Upper lobe of left lung (tissue), 6 donors: ENCODE measurements at regions not wholly inside any gene's neighbourhood (a gene's known extent, or its start where the extent isn't known, plus 50 kb on each side); places are given as distances from the start of the nearest gene placed in this dataset.
"Not testable (repeated sequence)": the region's sequence is repeated elsewhere in the genome, so short reads cannot be mapped to it uniquely, and the experiment has no call there.

ENCODE experiments used
- ATAC-seq, 2 donors: fragments of 200-7000 bp; cut with Tn5 transposase; one replicate each; pipeline ENCODE4 v1.9.1; 2022; ENCODE audit warnings: mild to moderate bottlenecking in 2 of 2, moderate library complexity in 2 of 2; ENCODE audit not compliant: low FRiP score in 2 of 2
- DNase-seq, 2 donors: peaks; one replicate each; pipeline ENCODE4 v3.0.0-alpha.2; 2019 to 2020
- H3K27ac ChIP-seq, 4 donors: fragments of 200-600 bp; sonication (generic); one replicate each; pipeline ENCODE4 v1.5.1; 2016 to 2019
- H3K27me3 ChIP-seq, 4 donors: fragments of 200-600 bp; sonication (generic); one replicate each; pipeline ENCODE4 v1.5.1; 2017 to 2019
- H3K36me3 ChIP-seq, 4 donors: fragments of 200-600 bp; sonication (generic); one replicate each; pipeline ENCODE4 v1.5.1; 2016 to 2019
- H3K4me1 ChIP-seq, 4 donors: fragments of 200-600 bp; sonication (generic); one replicate each; pipeline ENCODE4 v1.5.1; 2018 to 2019
- H3K4me3 ChIP-seq, 4 donors: fragments of 200-600 bp; sonication (generic); one replicate each; pipeline ENCODE4 v1.5.1; 2017 to 2019; ENCODE audit warnings: mild to moderate bottlenecking in 2 of 4, moderate library complexity in 1 of 4
- H3K9me3 ChIP-seq, 4 donors: fragments of 200-600 bp; sonication (generic); one replicate each; pipeline ENCODE4 v1.5.1; 2018 to 2019
- CTCF ChIP-seq, 6 experiments: fragments of 450-650 bp in 4 of 6; fragments of 200-600 bp in 2 of 6; sonication (generic) in 2 of 6; IDR thresholded peaks; one replicate each; pipeline ENCODE4 v1.5.1; 2016 to 2019; ENCODE audit warnings: antibody characterized with exemption in 6 of 6
- EP300 ChIP-seq, 4 donors: sonication (generic); formaldehyde crosslinking; IDR thresholded peaks; one replicate each; pipeline ENCODE4 v1.5.1; 2017; ENCODE audit warnings: antibody characterized with exemption in 4 of 4, control low read depth in 2 of 4
- POLR2A ChIP-seq, 4 donors: fragments of 450-650 bp; IDR thresholded peaks; one replicate each; pipeline ENCODE4 v1.5.1; 2016 to 2017; ENCODE audit warnings: antibody characterized with exemption in 4 of 4, mild to moderate bottlenecking in 2 of 4
- POLR2AphosphoS5 ChIP-seq, 2 donors: sonication (generic); formaldehyde crosslinking; IDR thresholded peaks; one replicate each; pipeline ENCODE4 v1.5.1; 2017; ENCODE audit warnings: antibody characterized with exemption in 2 of 2
- WGBS, 2 donors: methylation state at CpG; one replicate each; pipeline ENCODE4 v1.1.5; 2017 to 2018; 5-methylcytosine and 5-hydroxymethylcytosine counted together
- donor health status: DM: no; HTN: no; CAD: no; lungs with moderate emphysema.
- donor health status: DM: no; HTN: yes; CAD: no; lungs with severe emphysema.

GRCh38 chr6:141057761-141058160, 1075.0 kb upstream of the GJE1 start:
- Histone ChIP-seq H3K36me3 (no peaks in the 10 kb centered on the region), H3K27me3 (no peaks in the 10 kb centered on the region), H3K9me3 (no peaks in the 10 kb centered on the region), H3K27ac (no peak overlapping the region), H3K4me1 (no peaks in the 10 kb centered on the region), H3K4me3 (no peak overlapping the region)
- TF ChIP-seq POLR2A (IDR thresholded peaks at IDR 0.05) (no peak), POLR2AphosphoS5 (IDR thresholded peaks at IDR 0.05) (no peak), EP300 (IDR thresholded peaks at IDR 0.05) (no peak), CTCF (IDR thresholded peaks at IDR 0.05) (no peak)
- ATAC-seq = no peak
- WGBS, 2 donors = 83 to 90% methylated on average over 2 of the region's 2 CpGs
- DNase-seq = no peak

- Histone ChIP-seq H3K9me3 (no peaks in the 10 kb centered on the region), H3K4me1 (no peaks in the 10 kb centered on the region), H3K27me3 (no peaks in the 10 kb centered on the region), H3K27ac (no peak overlapping the region), H3K4me3 (no peak overlapping the region), H3K36me3 (no peaks in the 10 kb centered on the region)
- TF ChIP-seq POLR2A (IDR thresholded peaks at IDR 0.05) (no peak), CTCF (IDR thresholded peaks at IDR 0.05) (no peak), POLR2AphosphoS5 (IDR thresholded peaks at IDR 0.05) (no peak), EP300 (IDR thresholded peaks at IDR 0.05) (no peak)
- WGBS, 2 donors = 65 to 73% methylated on average over 2 of the region's 2 CpGs
- DNase-seq (no peak), ATAC-seq (no peak)
Observed at GRCh38 chr6:141056945-141057625, 1075.6 kb upstream of the GJE1 start.

- no peak for DNase-seq
- Histone ChIP-seq H3K4me3 (no peak overlapping the region), H3K36me3 (no peaks in the 10 kb centered on the region), H3K4me1 (no peaks in the 10 kb centered on the region), H3K27me3 (no peaks in the 10 kb centered on the region), H3K27ac (no peak overlapping the region), H3K9me3 (no peaks in the 10 kb centered on the region)
- TF ChIP-seq POLR2AphosphoS5 (IDR thresholded peaks at IDR 0.05) = no peak
- no peak for TF ChIP-seq POLR2A (IDR thresholded peaks at IDR 0.05)
- TF ChIP-seq EP300 (IDR thresholded peaks at IDR 0.05) = no peak
- no peak for TF ChIP-seq CTCF (IDR thresholded peaks at IDR 0.05)
- peak in 1 of 2 donors; percentile 42 for ATAC-seq
- WGBS, 2 donors = 74 to 80% methylated on average over 1 of the region's 1 CpG
Observed at GRCh38 chr6:141050471-141050870, 1082.3 kb upstream of the GJE1 start.

- no peak for TF ChIP-seq CTCF (IDR thresholded peaks at IDR 0.05)
- TF ChIP-seq POLR2AphosphoS5 (IDR thresholded peaks at IDR 0.05) = no peak
- no peaks in the 10 kb centered on the region for H3K4me1 ChIP-seq
- 44 to 60% methylated on average over 1 of the region's 1 CpG for WGBS, 2 donors
- H3K4me3 ChIP-seq = no peak overlapping the region
- no peaks in the 10 kb centered on the region for H3K27me3 ChIP-seq
- H3K36me3 ChIP-seq = no peaks in the 10 kb centered on the region
- no peak overlapping the region for H3K27ac ChIP-seq
- DNase-seq (no peak), ATAC-seq (no peak)
- H3K9me3 ChIP-seq = no peaks in the 10 kb centered on the region
Observed at GRCh38 chr6:141048451-141048850, 1084.3 kb upstream of the GJE1 start.

- DNase-seq, H3K9me3 ChIP-seq, H3K4me3 ChIP-seq, H3K27me3 ChIP-seq, H3K4me1 ChIP-seq, H3K27ac ChIP-seq, H3K36me3 ChIP-seq, ATAC-seq: not testable (repeated sequence)
Observed at GRCh38 chr6:141046496-141046895, 1086.2 kb upstream of the GJE1 start.
